ENCODE measurements at regions not wholly inside any gene's neighbourhood (a gene's known extent, or its start where the extent isn't known, plus 50 kb on each side); places are given as distances from the start of the nearest gene placed in this dataset.

DNA sequence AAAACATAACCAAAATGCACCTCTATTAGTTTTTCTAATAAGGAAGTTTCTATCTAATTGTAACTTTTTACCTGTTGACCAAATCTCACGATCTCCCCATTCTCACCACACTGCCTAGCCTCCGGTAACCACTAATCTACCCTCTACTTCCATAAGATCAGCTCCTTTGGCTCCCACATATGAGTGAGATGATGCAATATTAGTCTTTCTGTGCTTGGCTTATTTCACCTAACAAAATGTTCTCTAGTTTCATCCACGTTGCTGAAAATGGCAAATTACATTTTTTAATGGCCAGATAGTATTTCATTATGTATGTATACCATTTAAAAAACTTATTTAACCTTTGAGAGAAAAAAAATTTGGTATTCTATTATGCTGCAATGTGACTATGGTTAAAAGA lies 379.0 kb upstream of the NXPH2 start:
- DNase-seq, result no peak

DNA sequence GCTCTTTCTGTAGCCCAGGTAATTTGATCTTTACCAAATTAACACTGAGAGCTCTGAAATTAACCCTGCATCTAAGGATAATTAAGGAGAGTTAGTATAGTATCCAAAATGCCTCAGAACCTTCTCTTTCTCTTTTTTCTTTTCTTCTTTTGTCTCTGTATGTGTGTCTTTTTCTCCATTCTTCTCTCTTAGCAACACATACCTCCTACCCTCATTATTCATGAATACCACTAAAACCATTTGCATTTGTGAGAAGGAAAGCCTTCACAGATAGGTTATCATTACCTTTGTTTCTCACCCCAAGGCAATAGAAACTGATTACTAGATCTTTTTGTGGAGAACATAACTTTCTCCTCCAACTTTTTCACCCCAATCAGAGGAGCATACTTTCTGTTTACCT lies 376.5 kb upstream of the NXPH2 start:
- DNase-seq, result no peak

DNA sequence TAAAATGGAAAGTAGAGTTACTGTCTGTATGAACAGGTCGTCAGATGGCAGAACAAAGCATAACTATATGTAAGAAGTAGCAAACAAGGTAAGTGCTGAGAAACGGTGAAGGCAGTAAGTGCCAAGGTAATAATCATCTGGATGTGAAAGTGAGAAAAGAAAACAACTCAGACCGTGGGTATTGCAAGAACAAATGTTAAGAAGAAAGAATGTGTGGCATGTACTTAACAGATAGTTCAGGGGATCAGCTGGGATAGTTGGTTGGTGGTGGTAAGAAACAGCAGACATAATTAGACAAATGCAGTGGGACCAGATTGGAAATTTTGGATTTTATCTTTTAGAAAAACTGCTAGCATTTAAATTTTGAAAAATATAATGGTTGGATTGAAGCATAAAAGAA lies 375.8 kb upstream of the NXPH2 start:
- no peak for DNase-seq

DNA sequence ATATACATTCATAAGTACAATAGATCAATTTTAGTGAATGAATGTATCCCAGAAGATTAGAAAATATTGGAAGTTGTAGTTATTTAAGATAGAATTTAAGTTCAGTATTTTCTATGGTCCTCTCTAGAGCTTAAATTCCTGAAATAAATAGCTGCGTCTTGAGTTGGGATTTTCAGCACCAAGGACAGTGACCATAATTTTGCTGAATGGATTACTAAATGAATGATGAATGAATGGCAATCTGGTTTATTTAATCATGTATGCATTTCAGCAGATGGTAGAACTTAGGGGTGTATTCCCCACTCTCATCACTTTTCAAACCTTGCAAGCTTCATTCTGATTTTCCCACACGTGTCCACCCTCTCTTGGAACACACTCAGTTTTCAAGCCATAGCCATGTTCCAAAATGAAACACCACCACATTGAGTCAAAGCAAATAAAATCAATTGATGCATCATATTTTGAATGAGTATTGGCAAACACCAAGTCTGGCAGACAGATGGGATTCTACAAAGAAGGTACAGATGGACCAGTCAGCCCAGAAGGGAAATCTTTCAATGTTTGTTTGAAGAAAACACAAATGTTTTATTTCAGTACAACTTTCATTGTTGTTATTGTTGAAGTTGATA lies 362.2 kb upstream of the NXPH2 start:
- DNase-seq, result peak; percentile 24

DNA sequence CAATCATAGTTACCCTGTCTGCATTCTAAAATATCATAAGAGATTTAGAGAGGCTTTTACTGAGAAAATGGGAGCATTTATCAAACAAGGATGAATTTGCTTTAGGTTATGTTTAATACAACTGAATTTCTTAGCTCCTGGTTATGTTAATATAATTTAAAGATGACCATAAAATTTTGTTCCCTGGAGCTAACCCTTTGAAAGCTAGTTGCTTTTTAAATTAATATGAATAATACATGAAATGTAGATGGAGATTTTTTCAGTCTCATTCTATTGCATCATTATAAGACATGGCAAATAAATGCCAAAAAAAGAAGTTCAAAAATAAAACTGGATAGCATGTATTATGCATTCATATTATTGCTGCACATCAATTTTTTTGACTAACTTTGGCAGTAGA lies 344.1 kb upstream of the NXPH2 start:
- no peak for DNase-seq

DNA sequence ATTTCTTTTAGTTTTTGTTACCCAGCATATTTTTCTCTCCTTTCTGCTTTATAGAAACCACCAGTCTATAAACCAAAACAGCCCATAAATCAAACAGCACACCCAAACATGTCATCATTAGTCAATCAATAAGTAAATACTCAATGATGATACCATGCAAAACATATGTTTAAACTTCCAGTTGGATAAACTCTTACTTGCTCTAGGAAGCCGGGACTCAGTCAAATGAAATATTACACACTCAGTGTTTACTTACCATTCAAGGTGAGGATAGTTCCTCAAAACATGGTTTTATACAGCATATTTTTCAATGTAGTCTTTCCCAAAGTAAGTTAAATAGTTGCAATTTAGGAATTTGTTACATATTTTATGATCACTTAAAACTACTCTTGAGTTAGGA lies 343.6 kb upstream of the NXPH2 start:
- DNase-seq, result no peak

DNA sequence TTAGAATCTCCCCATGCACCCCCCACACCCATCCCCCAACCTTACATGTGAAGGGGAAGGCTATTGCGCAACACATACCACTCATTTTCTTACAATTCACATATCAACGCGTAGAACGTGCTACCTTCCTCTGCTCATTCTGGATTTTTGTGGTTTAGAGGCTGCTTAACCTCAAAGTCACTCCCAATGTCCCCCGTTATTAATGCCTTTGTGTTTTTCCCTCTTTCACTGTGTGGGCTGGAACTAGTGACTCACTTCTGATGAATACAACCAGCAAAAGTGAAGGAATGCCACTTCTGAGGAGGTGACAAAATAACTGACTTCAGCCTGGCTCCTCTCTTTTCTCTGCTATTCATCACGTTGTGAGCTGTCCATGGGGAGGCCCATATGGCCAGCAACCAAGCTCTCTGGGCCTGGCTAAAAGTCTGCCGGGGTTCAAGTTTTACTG lies 342.5 kb upstream of the NXPH2 start:
- no peak for DNase-seq

DNA sequence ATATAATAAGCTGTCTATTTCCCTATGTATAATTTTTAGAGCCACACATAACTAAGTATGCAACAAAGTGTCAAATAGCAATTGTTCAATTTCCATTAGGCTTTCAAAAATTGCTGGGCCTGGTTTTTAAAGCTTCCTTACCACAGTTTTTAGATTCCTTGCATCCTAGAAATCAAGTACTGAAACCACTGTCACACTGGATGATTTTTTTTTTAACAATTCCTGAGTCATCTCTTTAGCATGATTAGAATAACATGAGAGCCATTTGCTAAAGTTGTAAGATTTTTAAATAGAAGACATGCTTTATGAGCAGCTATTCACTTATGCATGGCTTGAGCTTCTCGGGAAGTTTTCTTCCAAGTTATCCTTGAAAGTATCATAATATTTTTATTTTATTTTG lies 319.5 kb upstream of the NXPH2 start:
- DNase-seq, result no peak

DNA sequence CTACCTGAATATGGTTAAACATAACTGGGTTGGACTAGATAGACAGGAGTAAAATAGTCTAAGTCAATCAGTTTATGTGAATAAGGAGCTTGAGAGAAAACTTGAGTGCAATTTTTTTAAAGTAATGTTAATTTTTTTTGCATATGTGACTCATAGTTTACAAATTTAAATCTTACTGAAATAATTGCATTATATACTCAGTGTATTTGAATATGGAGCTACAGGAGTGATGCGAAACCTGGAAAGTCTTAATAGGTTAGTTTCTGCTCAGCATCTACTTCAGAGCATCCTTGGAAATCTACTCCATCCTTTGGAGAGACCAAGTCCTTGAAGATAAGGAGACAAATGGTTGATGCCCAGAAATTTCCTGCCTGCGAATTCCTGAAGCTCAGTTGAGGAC lies 318.8 kb upstream of the NXPH2 start:
- no peak for DNase-seq

DNA sequence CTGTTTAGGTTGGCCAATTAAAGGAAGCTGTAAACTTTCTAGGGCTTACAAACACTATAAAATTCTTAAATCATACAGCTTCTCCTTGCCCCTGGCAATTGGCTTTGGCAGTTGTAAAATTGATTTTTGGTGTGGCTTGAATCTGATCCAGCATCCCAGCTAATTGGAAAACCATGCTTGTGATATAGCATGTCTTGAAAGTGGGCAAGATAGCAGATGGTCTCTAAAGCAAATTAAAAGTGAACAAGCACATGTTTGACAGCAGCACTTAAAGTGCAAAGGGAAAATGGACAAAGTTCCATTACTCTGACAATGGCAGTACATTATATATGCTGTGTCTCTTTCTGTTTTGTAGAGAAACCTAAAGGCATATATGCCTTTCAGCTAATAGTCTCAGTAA lies 302.9 kb upstream of the NXPH2 start:
- DNase-seq, result no peak

DNA sequence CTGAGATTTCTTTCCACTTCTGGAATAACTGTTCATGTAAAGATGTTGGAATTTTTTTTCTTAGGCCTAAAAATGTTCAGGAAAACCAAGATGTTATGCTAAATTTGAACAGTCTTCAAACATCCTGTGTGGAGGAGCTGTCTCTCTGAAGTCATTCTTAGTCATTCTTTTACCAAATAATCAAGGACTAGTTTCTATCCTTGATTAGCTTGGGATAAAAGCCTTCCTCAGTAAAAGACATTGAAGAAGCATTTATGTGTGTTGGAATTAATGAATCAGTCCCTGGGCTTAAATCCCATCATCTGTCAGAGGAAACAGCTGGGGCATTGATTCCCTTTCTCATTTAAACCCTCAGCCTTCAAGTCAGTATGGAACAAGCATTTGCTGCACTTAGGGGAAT lies 300.1 kb upstream of the NXPH2 start:
- no peak for DNase-seq

DNA sequence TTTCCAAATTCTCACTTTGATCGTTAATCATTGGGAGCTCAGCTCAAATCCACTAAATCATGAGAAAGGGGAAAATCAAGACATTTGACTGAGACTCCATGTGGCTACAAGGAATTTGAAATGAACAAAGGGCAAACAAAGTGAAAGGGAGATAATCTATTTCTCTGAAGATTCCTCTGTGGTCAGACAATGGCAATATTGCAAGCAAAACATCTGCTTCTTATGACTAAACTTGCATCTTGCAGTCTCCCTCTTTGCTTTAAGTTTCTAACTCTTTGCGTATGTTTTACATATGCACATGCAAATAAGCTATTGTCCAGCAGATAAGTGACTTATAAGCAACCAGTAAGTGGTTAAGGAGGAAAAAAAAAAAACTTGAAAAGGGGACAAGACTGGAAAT lies 299.1 kb upstream of the NXPH2 start:
- no peak for DNase-seq

DNA sequence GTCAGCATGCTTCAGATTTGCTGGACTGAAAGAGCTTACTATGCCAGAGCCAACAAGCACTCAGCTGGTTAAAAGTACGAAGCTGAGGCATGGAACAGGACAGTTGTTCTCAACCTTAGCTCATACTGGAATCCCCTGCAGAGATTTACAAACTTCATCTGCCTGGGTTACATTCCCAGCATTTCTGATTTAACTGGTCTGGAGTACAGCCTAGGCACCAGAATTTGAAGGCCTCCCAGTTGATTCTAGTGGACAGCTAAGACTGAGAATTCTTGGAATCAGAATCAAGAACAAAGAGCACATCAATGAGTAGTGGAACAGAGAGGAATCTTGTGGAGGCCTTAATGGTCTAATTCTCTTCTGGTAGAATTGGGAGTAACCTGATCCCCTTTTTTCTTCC lies 298.2 kb upstream of the NXPH2 start:
- DNase-seq, result no peak

DNA sequence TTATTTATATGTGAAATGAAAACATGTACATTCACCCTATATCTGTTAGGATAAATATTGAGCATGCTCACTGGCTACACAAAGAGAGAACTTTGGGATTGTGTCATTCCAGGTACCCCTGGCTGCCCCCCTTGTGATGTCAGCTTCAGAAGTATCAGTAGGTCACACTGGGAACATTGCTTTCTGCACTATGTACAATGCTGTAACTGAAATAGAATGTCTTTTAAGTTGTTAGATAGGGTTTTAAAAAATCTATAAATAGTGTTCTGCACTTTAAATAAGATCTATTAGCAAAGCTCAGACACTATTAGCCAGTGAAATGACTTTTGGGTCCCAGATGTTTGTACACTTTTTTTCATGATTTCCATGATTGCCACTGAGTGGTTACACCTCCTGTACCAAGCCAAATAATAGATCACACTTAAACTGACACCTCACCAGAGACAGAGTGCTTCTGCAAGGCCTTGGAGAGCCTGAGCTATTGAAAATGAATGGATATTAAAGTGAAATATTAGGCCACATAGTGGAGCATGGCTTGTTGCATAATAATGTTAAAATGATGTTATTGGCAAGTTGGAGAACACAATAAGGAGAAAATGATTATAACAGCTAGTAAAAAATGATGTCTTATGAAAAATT lies 297.0 kb upstream of the NXPH2 start:
- DNase-seq, result no peak

DNA sequence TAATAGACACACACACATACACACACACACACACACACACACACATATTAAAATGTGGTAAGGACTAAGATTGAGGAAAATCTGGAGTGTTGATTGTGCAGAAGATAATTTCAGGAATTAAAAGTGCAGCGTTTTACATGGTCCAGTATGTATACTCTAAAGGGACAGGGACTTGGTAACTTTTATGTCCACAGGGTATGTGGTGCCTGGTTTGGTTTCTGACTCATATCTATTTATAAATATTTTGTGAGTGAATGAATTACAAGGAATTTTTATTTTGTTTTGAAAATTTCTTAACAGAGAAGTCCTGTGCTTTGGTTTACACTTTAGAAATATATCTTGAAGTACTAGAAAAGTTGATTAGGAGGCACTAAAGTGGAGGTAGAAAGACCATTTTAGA lies 287.7 kb upstream of the NXPH2 start:
- DNase-seq, result no peak

DNA sequence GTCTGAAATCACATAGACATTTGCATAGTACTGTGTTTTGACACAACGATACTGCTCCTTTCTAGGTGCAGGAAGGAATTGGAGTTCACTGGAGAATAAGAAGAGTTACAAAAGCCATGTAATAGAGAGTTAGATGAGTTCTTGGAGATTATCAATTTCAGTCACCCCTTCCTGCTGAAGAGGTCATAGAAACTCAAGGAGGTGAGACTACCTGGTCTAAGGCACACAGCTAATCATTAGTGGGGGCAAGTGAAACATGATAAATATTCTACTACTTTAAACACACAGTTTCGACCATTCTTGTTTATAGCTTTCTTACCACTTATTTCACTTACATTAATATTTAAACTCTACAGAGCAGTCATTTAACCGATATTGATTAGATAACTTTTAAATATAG lies 286.9 kb upstream of the NXPH2 start:
- DNase-seq, result no peak

DNA sequence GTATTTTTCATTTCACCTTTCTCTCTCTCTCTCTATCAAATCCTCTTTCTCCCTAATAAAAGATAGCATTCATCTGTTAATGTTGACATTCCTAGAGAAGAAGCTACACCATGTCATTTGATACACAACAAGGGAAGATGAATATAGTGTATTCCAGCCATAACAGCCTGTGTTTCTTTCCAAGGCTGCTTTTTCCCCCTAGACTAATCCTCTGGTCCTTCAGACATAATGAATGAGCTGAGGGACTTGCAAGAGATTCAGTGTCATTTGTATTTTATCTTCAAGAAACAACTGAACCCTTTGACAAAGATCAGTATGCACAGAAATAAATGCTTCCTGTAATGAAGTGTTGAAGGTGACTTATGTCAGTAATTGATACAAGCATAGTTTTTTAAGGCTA lies 284.0 kb upstream of the NXPH2 start:
- no peak for DNase-seq

DNA sequence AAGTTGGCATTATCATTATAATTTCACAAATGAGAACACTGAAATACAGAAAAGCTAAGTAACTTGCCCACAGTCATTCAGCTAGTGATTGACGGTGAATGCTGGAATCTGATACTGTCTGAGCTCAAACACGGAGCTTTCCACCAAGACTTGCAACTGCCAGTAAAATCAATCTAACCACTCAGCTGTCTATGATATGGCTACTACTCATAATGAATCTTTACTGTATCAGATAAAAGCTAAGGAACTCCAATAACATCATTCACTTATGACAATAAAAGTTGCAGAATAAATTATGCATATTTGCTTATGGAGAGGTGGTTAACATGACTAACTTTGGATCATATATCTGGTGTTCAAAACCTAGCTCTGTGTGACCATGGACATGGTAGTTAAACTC lies 279.4 kb upstream of the NXPH2 start:
- DNase-seq, result no peak

DNA sequence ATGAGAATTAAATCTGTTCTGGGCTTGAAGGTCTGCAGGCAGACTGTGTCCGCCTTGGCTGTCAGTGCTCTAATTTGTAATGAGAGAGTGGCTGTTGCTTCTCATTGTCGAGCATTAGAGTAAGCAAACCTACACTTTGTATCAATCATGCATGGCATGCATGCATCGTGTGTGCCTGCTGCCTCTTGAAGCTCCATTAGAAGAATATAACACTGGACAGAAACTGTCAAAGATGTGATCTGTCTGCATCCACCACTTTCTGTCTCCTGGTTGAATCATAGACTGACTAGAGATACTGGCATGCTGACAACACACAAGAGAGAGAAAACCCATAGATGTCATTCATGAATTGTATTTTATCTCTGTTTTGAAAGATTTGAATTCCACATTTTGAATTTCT lies 275.0 kb upstream of the NXPH2 start:
- no peak for DNase-seq

DNA sequence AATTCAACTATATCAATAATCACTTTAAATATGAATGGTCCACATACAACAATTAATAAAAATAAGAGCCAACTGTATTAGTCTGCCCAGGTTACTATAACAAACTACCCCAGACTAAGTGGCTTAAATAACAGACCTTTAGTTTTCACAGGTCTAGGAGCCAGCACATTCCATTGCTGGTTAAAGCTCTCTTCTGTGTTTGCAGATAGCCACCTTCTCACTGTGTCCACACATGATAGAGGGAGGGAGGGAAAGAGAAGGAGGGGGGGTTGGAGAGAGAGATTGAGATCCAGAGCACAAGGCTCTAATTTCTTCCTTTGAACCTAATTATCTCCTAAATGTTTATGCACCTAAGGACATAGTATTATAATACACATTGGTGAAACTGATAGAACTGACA lies 267.8 kb upstream of the NXPH2 start:
- no peak for DNase-seq

DNA sequence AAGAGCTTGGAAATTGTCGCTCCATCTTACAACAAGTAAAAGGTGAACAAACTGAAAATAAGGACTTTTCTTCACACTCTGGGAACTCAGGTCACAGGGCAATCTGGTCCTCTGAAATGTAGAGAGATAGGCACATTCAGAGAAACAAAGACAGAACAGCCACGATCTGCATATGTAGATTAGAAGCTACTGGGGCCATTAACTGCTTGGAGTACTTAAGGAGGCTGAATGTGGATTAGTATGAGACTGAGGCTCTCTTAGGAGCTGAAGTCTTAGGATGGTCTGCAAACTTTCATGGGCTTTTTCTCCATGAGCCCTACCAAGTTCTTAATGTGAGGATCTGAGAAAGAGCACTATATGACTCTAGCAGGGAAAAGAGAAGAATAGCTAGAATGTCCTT lies 265.3 kb upstream of the NXPH2 start:
- no peak for DNase-seq

DNA sequence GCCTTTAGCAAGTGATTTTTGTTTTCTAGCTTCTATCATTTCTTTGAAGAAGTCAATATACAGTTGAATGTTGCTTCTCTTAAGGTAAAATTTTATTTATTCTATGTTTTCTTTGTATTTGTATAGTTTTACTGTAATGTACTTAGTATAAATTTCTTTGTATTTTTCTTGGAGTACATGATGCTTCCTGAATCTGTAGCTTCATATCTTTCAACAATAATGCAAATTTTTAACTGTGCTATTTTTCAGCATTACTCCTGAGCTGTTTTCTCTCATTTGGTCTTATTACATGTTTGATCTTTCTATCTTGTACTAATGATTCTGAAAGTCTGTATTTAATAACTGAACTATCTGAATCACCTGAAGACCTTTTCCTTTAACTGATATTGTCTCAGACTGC lies 253.9 kb upstream of the NXPH2 start:
- DNase-seq, result no peak

DNA sequence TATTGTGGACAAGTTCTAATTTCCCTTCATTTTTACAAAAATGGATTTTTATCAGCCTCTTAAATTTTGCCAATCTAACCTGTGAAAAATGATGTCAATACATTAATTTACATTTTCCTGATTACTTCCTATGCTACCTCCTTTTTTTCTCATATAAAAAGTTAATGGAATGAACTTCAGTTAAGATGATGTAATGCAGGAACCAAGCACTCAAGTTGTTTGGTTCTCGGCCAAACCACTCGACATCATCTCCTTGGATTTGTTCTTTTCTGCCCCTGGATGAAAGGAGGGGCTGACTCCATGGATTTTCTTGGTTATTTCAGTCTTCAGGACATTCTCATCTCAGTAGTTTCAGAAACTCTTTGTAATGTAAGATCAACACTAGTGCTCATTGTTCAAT lies 253.1 kb upstream of the NXPH2 start:
- no peak for DNase-seq

DNA sequence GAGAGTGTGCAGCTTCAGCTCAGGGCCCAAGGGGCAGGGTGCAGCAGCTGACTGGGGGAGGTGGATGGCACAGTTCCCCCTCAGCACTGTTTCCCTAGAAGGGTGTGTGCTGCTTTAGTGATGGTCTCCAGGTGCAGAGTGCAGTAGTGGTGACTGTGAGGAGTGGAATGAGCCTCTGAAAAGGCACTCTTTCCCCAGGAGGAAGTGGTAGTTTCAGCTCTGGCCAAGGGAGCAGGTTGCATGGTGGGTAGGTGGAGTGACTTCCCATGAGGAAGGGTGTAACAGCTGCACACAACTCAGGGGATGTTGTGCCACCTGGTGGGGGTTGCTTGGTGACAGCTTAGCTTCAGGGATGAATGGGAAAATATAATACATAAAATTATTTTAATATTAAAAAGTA lies 251.5 kb upstream of the NXPH2 start:
- no peak for DNase-seq

DNA sequence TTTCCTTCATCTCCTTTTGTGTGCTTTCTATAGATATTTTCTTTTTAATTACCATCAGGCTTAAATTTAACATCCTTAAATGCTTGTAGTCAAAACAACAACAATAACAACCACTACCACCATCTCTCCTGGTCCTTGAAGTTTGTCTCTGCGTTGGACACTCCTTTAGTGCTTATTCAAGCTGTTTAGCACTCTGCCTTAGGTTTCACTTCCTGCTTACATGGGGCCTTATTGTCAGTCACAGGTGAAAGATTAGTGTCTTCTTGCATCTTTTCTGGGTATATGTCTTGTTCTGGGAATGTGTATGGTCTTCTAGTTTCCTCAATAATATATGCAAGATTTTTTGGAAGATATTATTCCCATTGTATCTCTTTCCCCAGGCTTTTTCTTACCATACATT lies 240.1 kb upstream of the NXPH2 start:
- DNase-seq, result no peak

All from left kidney (tissue), 1 donor.